Osteoblast (primary cell): ENCODE measurements at regions not wholly inside any gene's neighbourhood (a gene's known extent, or its start where the extent isn't known, plus 50 kb on each side); places are given as distances from the start of the nearest gene placed in this dataset.

Experiments
- DNase-seq: peaks from one replicate; pipeline ENCODE4 v3.0.0; 2011; ENCODE audit warnings: low spot score, mixed read lengths; ENCODE audit not compliant: insufficient read length; ENCODE audit errors: missing footprints
- H2AFZ ChIP-seq: 2 replicates; pipeline ENCODE4 v1.6.0; 2011; ENCODE audit warnings: mild to moderate bottlenecking, low read length
- H3K27ac ChIP-seq: 2 replicates; pipeline ENCODE4 v1.5.1; 2011; ENCODE audit warnings: mild to moderate bottlenecking, low read depth, low read length, moderate library complexity
- H3K27me3 ChIP-seq: 2 replicates; pipeline ENCODE4 v1.6.0; 2012; ENCODE audit warnings: mild to moderate bottlenecking, control low read depth, inconsistent platforms, low read length, moderate library complexity; ENCODE audit not compliant: insufficient read depth
- H3K36me3 ChIP-seq: 2 replicates; pipeline ENCODE4 v1.5.1; 2011; ENCODE audit warnings: mild to moderate bottlenecking, low read length, control low read depth, moderate library complexity; ENCODE audit not compliant: insufficient read depth
- H3K4me1 ChIP-seq: 2 replicates; pipeline ENCODE4 v1.5.1; 2011; ENCODE audit warnings: mild to moderate bottlenecking, low read length, control low read depth, moderate library complexity; ENCODE audit not compliant: insufficient read depth
- H3K4me2 ChIP-seq: 2 replicates; pipeline ENCODE4 v1.6.0; 2011; ENCODE audit warnings: mild to moderate bottlenecking, low read length; ENCODE audit not compliant: insufficient read depth
- H3K4me3 ChIP-seq: fragments of 200-600 bp; sonication (generic); 3 replicates; pipeline ENCODE4 v1.5.1; 2012; ENCODE audit warnings: mild to moderate bottlenecking, low read length, inconsistent platforms; ENCODE audit not compliant: insufficient read depth
- H3K79me2 ChIP-seq: 2 replicates; pipeline ENCODE4 v1.6.0; 2012; ENCODE audit warnings: mild to moderate bottlenecking, low read length, control low read depth, inconsistent platforms; ENCODE audit not compliant: insufficient read depth
- H3K9me3 ChIP-seq: 2 replicates; pipeline ENCODE4 v1.5.1; 2011; ENCODE audit warnings: low read depth, low read length, control low read depth
- H4K20me1 ChIP-seq: 2 replicates; pipeline ENCODE4 v1.6.0; 2012; ENCODE audit warnings: mild to moderate bottlenecking, low read length, control low read depth; ENCODE audit not compliant: insufficient read depth
- TF ChIP-seq, protein P1 (sequence below): IDR thresholded peaks from 2 replicates; pipeline ENCODE4 v1.5.1; 2011; ENCODE audit warnings: mild to moderate bottlenecking, low read depth, low read length, moderate library complexity; ENCODE audit errors: extremely low read depth

GRCh38 chr3:191138937-191139336 lies 60.1 kb upstream of the OSTN start:
- TF ChIP-seq, protein P1, sequence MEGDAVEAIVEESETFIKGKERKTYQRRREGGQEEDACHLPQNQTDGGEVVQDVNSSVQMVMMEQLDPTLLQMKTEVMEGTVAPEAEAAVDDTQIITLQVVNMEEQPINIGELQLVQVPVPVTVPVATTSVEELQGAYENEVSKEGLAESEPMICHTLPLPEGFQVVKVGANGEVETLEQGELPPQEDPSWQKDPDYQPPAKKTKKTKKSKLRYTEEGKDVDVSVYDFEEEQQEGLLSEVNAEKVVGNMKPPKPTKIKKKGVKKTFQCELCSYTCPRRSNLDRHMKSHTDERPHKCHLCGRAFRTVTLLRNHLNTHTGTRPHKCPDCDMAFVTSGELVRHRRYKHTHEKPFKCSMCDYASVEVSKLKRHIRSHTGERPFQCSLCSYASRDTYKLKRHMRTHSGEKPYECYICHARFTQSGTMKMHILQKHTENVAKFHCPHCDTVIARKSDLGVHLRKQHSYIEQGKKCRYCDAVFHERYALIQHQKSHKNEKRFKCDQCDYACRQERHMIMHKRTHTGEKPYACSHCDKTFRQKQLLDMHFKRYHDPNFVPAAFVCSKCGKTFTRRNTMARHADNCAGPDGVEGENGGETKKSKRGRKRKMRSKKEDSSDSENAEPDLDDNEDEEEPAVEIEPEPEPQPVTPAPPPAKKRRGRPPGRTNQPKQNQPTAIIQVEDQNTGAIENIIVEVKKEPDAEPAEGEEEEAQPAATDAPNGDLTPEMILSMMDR: no peak
- Histone ChIP-seq H3K27ac (no peak overlapping the region), H3K4me2 (no peak overlapping the region), H4K20me1 (no peaks in the 10 kb centered on the region), H3K79me2 (no peaks in the 10 kb centered on the region), H2AFZ (peak overlapping the region; percentile 36), H3K36me3 (no peaks in the 10 kb centered on the region), H3K9me3 (no peaks in the 10 kb centered on the region), H3K4me3 (no peak overlapping the region), H3K4me1 (peaks cover 17% of the 10 kb centered on the region), H3K27me3 (no peaks in the 10 kb centered on the region)
- DNase-seq: no peak

GRCh38 chr3:191137708-191138107 lies 61.3 kb upstream of the OSTN start:
- H3K27ac ChIP-seq: no peak overlapping the region
- no peaks in the 10 kb centered on the region for H4K20me1 ChIP-seq
- no peaks in the 10 kb centered on the region for H3K27me3 ChIP-seq
- H3K4me2 ChIP-seq: no peak overlapping the region
- no peak overlapping the region for H2AFZ ChIP-seq
- TF ChIP-seq, protein P1: no peak
- peak; percentile 31 for DNase-seq
- H3K4me1 ChIP-seq: peaks cover 17% of the 10 kb centered on the region
- H3K9me3 ChIP-seq: no peaks in the 10 kb centered on the region
- no peaks in the 10 kb centered on the region for H3K79me2 ChIP-seq
- H3K36me3 ChIP-seq: no peaks in the 10 kb centered on the region
- H3K4me3 ChIP-seq: no peak overlapping the region

DNA sequence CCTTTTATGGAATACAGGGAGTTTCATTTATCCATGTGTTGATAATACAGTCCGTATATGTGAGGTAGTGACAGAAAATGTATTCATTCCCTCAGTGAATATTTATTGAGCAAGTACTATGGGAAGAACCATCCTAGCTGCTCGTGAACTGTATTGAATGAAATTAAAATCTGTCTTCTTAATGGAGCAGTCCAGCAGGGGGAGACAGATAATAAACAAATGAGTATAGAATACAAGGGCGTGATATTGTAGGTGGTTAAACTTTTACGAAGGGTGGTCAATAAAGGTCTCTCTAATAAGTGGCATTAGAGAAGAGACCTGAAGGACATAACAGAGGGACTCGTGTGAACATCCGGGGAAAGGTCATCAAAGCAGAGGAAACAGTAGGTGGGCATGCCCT lies 62.7 kb upstream of the OSTN start:
- H2AFZ ChIP-seq: no peak overlapping the region
- H3K4me2 ChIP-seq: no peak overlapping the region
- no peaks in the 10 kb centered on the region for H3K9me3 ChIP-seq
- peak; percentile 63 for DNase-seq
- H3K4me3 ChIP-seq: no peak overlapping the region
- TF ChIP-seq, protein P1: peak; percentile 60
- no peaks in the 10 kb centered on the region for H3K79me2 ChIP-seq
- no peaks in the 10 kb centered on the region for H4K20me1 ChIP-seq
- no peak overlapping the region for H3K27ac ChIP-seq
- H3K4me1 ChIP-seq: peaks cover 10% of the 10 kb centered on the region
- H3K36me3 ChIP-seq: no peaks in the 10 kb centered on the region
- no peaks in the 10 kb centered on the region for H3K27me3 ChIP-seq

DNA sequence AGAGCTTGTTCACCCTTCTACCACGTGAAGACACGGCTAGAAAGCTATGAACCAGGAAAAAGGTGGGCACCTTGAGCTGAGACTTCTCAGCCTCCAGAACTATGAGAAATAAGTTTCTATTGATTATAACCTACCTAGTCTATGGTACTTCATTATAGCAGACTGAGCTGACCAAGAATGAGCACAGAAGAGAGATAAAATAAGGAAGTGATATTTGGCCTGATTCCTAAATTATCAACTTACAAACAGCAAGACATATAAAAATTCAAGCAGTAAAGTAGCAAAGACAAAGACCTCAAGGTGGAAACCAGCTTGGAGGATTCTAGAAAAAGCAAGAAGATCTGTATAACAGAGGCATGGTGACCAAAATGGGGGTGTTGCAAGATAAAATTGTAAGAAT lies 63.9 kb upstream of the OSTN start:
- peaks cover 9% of the 10 kb centered on the region for H3K4me1 ChIP-seq
- no peak overlapping the region for H3K4me3 ChIP-seq
- H3K9me3 ChIP-seq: no peaks in the 10 kb centered on the region
- H3K27me3 ChIP-seq: no peaks in the 10 kb centered on the region
- no peaks in the 10 kb centered on the region for H3K36me3 ChIP-seq
- H2AFZ ChIP-seq: no peak overlapping the region
- H3K27ac ChIP-seq: no peak overlapping the region
- TF ChIP-seq, protein P1: no peak
- H3K4me2 ChIP-seq: no peak overlapping the region
- H3K79me2 ChIP-seq: no peaks in the 10 kb centered on the region
- no peaks in the 10 kb centered on the region for H4K20me1 ChIP-seq
- no peak for DNase-seq
